DOHH2 (cell line): ENCODE measurements at regions not wholly inside any gene's neighbourhood (a gene's known extent, or its start where the extent isn't known, plus 50 kb on each side); places are given as distances from the start of the nearest gene placed in this dataset.

ENCODE experiments used
- H3F3A ChIP-seq: fragments of 200-600 bp; sonication (generic), shearing (Covaris generic); 2 replicates; pipeline ENCODE4 v1.6.0; 2016; ENCODE audit warnings: antibody characterized with exemption, mild to moderate bottlenecking; ENCODE audit not compliant: control insufficient read depth, insufficient read depth
- H3K27ac ChIP-seq: fragments of 200-600 bp; sonication (generic); 2 replicates; pipeline ENCODE4 v1.5.1; 2014; ENCODE audit warnings: low read depth, mild to moderate bottlenecking, low read length, moderate library complexity
- H3K27me3 ChIP-seq: fragments of 200-600 bp; sonication (generic); 2 replicates; pipeline ENCODE4 v1.6.1; 2014; ENCODE audit warnings: mild to moderate bottlenecking, low read length, mixed read lengths; ENCODE audit not compliant: control insufficient read depth
- H3K36me3 ChIP-seq: fragments of 200-600 bp; sonication (generic); 2 replicates; pipeline ENCODE4 v1.6.1; 2014; ENCODE audit warnings: mild to moderate bottlenecking, low read length, moderate library complexity, mixed read lengths; ENCODE audit not compliant: control insufficient read depth
- H3K4me1 ChIP-seq: fragments of 200-600 bp; sonication (generic); 2 replicates; pipeline ENCODE4 v1.6.1; 2014; ENCODE audit warnings: mild to moderate bottlenecking, low read length, mixed read lengths; ENCODE audit not compliant: control insufficient read depth
- H3K4me2 ChIP-seq: fragments of 200-600 bp; sonication (generic); 2 replicates; pipeline ENCODE4 v1.6.0; 2014; ENCODE audit warnings: mild to moderate bottlenecking, low read length, moderate library complexity
- H3K4me3 ChIP-seq: fragments of 200-600 bp; sonication (generic); 2 replicates; pipeline ENCODE4 v1.5.1; 2014; ENCODE audit warnings: mild to moderate bottlenecking, low read length, mixed read lengths
- H3K79me2 ChIP-seq: fragments of 200-600 bp; sonication (generic); 2 replicates; pipeline ENCODE4 v1.6.1; 2014; ENCODE audit warnings: mild to moderate bottlenecking, low read length, mixed read lengths; ENCODE audit not compliant: control insufficient read depth
- H3K9me2 ChIP-seq: fragments of 200-600 bp; sonication (generic); replicated peaks from 2 replicates; pipeline ENCODE4 v1.6.1; 2014; ENCODE audit warnings: mild to moderate bottlenecking, low read length, mixed read lengths; ENCODE audit not compliant: control insufficient read depth
- H3K9me3 ChIP-seq: fragments of 200-600 bp; sonication (generic); 2 replicates; pipeline ENCODE4 v1.6.1; 2014; ENCODE audit warnings: antibody characterized with exemption, low read length, mixed read lengths; ENCODE audit not compliant: control insufficient read depth, insufficient read depth
- H4K20me1 ChIP-seq: fragments of 200-600 bp; sonication (generic); 2 replicates; pipeline ENCODE4 v1.6.0; 2014; ENCODE audit warnings: low read depth, mild to moderate bottlenecking, antibody characterized with exemption, low read length, moderate library complexity; ENCODE audit not compliant: control insufficient read depth, insufficient read depth
- EZH2phosphoT487 ChIP-seq: fragments of 200-600 bp; sonication (generic); IDR thresholded peaks from 2 replicates; pipeline ENCODE4 v1.6.1; 2017; ENCODE audit warnings: borderline replicate concordance, mild to moderate bottlenecking, antibody characterized with exemption, low read length, moderate library complexity, mixed read lengths
- TF ChIP-seq, protein P1 (sequence below): fragments of 200-600 bp; sonication (generic); IDR thresholded peaks from one replicate; pipeline ENCODE4 v1.5.1; 2014; ENCODE audit warnings: antibody characterized with exemption, mild to moderate bottlenecking, low read depth, low read length; ENCODE audit not compliant: poor library complexity, severe bottlenecking

- H3K4me2 ChIP-seq: no peak overlapping the region
- H3K27ac ChIP-seq: no peak overlapping the region
- no peaks in the 10 kb centered on the region for H3K4me1 ChIP-seq
- no peaks in the 10 kb centered on the region for H3K9me2 ChIP-seq
- no peaks in the 10 kb centered on the region for H3K27me3 ChIP-seq
- H3K36me3 ChIP-seq: no peaks in the 10 kb centered on the region
- H3K4me3 ChIP-seq: no peak overlapping the region
- TF ChIP-seq, protein P1, sequence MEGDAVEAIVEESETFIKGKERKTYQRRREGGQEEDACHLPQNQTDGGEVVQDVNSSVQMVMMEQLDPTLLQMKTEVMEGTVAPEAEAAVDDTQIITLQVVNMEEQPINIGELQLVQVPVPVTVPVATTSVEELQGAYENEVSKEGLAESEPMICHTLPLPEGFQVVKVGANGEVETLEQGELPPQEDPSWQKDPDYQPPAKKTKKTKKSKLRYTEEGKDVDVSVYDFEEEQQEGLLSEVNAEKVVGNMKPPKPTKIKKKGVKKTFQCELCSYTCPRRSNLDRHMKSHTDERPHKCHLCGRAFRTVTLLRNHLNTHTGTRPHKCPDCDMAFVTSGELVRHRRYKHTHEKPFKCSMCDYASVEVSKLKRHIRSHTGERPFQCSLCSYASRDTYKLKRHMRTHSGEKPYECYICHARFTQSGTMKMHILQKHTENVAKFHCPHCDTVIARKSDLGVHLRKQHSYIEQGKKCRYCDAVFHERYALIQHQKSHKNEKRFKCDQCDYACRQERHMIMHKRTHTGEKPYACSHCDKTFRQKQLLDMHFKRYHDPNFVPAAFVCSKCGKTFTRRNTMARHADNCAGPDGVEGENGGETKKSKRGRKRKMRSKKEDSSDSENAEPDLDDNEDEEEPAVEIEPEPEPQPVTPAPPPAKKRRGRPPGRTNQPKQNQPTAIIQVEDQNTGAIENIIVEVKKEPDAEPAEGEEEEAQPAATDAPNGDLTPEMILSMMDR: no peak
- no peak for TF ChIP-seq EZH2phosphoT487
- no peaks in the 10 kb centered on the region for H3K9me3 ChIP-seq
- H3K79me2 ChIP-seq: no peaks in the 10 kb centered on the region
- no peaks in the 10 kb centered on the region for H4K20me1 ChIP-seq
- no peaks in the 10 kb centered on the region for H3F3A ChIP-seq
Measured at GRCh38 chr12:28793581-28794151, 355.4 kb upstream of the FAR2 start.

DNA sequence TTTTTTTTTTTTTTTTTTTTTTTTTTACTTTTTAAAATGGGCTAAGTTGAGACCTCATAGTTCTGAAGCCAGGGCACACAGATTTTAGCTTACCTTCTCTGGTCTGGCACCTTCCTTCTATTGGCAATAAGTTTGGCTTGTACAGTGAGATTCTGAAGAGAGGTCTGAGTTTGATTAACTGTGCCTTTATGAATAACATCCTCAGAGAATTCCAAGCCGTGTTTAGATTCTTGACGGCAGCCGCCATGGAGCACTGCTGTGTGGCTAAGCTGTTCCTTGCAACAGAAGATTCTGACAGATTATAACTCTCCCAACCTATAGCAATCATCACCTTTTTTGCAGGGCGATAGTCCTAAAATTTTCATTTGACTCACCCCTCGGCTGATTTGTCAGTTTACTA is 354.9 kb upstream of the FAR2 start:
- Histone ChIP-seq H3K9me3 (no peaks in the 10 kb centered on the region), H3K79me2 (no peaks in the 10 kb centered on the region), H3F3A (no peaks in the 10 kb centered on the region), H3K4me3 (no peak overlapping the region), H3K27ac (no peak overlapping the region), H3K9me2 (no peaks in the 10 kb centered on the region), H3K36me3 (no peaks in the 10 kb centered on the region), H3K4me1 (no peaks in the 10 kb centered on the region), H3K4me2 (no peak overlapping the region), H3K27me3 (no peaks in the 10 kb centered on the region), H4K20me1 (no peaks in the 10 kb centered on the region)
- TF ChIP-seq, protein P1: no peak
- no peak for TF ChIP-seq EZH2phosphoT487

- Histone ChIP-seq H3K27ac (no peak overlapping the region), H3K4me2 (no peak overlapping the region), H3K9me2 (no peaks in the 10 kb centered on the region), H3F3A (no peaks in the 10 kb centered on the region), H3K9me3 (no peaks in the 10 kb centered on the region), H3K4me1 (no peaks in the 10 kb centered on the region), H4K20me1 (no peaks in the 10 kb centered on the region), H3K4me3 (no peak overlapping the region), H3K79me2 (no peaks in the 10 kb centered on the region), H3K27me3 (no peaks in the 10 kb centered on the region), H3K36me3 (no peaks in the 10 kb centered on the region)
- TF ChIP-seq EZH2phosphoT487: no peak
- TF ChIP-seq, protein P1: no peak
Measured at GRCh38 chr12:28794786-28795185, 354.3 kb upstream of the FAR2 start.
